GM21360 (cell line): ENCODE measurements at regions not wholly inside any gene's neighbourhood (a gene's known extent, or its start where the extent isn't known, plus 50 kb on each side); places are given as distances from the start of the nearest gene placed in this dataset.
"Not testable (repeated sequence)": the region's sequence is repeated elsewhere in the genome, so short reads cannot be mapped to it uniquely, and the experiment has no call there.

ENCODE experiments used
- ATAC-seq: cut with Tn5 transposase; IDR thresholded peaks from one replicate; pipeline ENCODE4 v1.9.1; 2021; ENCODE audit warnings: mild to moderate bottlenecking, moderate library complexity; ENCODE audit not compliant: unreplicated experiment

GRCh38 chr13:80522463-80522862 lies 181.5 kb upstream of the SPRY2 start:
- ATAC-seq = not testable (repeated sequence)

DNA sequence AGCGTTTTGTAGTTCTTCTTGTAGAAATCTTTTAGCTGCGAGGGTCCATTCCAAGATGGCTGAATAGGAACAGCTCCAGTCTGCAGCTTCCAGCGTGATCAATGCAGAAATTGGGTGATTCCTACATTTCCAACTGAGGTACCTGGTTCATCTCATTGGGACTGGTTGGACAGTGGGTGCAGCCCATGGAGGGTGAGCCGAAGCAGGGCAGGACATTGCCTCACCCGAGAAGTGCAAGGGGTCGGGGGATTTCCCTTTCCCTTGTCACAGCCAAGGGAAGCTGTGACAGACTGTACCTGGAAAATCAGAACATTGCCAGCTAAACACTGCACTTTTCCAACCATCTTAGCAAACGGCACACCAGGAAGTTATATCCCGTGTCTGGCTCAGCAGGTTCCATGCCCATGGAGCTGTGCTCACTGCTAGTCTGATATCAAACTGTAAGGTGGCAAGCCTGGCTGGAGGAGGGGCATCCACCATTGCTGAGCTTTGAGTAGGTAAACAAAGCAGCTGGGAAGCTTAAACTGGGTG lies 176.0 kb upstream of the SPRY2 start:
- ATAC-seq = no peak

GRCh38 chr13:80515296-80515695 lies 174.4 kb upstream of the SPRY2 start:
- ATAC-seq = no peak

GRCh38 chr13:80513196-80513595 lies 172.3 kb upstream of the SPRY2 start:
- ATAC-seq = no peak

DNA sequence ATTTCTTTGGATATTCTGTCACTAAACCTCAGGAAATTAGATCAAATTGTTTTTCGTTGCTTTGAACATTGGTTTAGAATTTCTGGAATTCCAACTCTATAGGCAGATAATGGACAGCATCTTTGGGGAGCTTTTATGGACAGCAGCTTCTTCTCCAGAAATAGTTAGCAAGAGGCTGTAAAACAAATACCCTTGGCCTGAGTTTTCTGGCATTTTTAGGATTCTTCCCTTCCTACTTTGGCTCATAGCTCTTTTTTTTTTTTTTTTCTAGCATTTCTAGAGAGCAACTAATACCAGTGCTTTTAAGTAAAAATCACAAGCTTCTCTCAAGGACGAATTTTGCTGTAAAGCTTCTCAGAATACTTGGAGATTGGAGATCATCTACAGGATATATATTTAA lies 169.8 kb upstream of the SPRY2 start:
- ATAC-seq = no peak

- no peak for ATAC-seq
These were observed 168.3 kb upstream of the SPRY2 start for GRCh38 chr13:80509264-80509663.

GRCh38 chr13:80508031-80508430 lies 167.1 kb upstream of the SPRY2 start:
- no peak for ATAC-seq

GRCh38 chr13:80504453-80504852 lies 163.5 kb upstream of the SPRY2 start:
- ATAC-seq = no peak

GRCh38 chr13:80502359-80502758 lies 161.4 kb upstream of the SPRY2 start:
- no peak for ATAC-seq

DNA sequence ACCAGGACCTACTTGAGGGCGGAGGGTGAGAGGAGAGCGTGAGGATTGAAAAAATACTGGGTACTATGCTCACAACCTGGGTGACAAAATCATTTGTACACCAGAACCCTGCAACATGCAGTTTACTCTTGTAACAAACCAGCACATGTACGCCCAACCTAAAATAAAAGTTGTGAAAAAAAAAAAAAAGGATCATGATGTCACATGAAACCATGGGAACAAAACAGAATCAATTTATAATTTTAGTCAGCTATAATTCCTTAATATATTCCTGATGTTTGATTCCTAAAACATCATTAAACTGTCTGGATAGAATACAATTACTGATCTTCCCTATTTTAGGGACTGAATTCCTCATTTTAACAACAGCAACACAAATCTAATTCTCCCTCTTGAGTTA lies 160.6 kb upstream of the SPRY2 start:
- ATAC-seq = no peak

DNA sequence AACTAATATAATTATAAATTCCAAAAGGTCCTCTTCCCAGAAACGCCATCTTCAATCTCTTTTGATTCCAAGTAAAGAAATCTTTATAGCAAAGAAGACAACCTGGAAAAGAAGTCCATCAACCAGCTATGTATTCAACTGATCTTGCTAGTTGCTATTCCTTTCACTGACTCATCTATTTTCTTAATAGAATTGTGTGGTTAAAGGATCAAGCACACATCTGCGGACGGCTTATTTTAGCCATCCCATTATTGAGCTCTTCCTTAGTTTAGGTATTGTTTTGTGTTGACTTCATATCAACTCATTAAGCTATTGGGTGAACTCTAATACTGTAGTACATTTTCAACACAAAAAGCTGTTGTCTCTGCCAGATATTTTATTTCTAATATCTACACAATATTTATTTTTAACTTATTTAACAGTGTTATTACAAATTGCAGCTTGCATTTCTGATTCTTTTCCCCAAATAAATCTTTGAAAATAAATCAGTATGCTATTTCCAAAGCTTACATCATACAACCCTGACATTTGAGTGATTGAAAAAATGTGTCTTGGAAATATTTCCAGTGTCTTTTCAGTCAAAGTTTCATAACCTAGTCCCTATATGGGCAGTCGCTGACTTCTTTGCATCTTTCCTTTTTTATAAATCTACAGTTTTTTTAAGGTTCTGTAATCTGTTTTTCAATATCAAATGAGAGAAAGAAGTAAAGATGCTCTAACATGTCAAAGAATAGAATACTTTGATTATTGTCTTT lies 158.8 kb upstream of the SPRY2 start:
- ATAC-seq = no peak

DNA sequence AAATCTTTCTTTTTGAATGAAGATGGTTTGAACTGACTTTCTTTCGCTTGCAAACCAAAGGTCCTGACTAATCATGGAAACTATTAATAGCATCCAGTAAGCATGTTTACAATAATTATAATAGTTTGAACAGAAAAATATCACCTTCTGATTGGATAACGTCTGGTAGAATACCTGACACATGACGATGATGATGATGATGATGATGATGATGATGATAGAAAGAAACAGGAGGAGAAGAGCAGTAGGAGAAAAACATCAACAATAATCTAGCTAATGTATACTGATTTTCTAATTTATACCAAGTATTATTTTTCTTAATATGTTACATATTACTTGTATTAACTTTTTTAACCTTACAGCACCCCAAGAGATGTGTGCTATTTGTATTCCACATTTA lies 157.5 kb upstream of the SPRY2 start:
- ATAC-seq = no peak

DNA sequence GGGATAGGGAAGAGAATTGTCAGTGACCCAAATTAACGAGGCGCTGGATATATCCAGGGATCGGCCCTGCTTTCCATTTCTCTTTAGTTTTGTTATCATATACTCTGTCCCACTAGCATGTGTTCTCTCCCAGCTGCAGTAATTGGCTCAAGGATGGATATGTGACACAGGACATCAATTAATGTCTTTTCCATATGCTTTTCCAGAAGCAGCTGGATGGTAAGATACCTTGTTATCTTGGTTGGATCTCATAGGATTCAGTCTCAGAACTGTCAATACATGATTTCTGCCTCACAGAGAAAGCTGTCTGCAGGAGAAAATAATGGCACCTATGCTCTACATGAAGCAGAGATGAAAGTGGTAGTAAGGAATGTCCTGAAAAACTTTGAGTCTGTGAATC lies 157.1 kb upstream of the SPRY2 start:
- ATAC-seq = no peak

- ATAC-seq = no peak
These were observed 156.5 kb upstream of the SPRY2 start for GRCh38 chr13:80497439-80497838.

GRCh38 chr13:80496721-80497397 lies 155.9 kb upstream of the SPRY2 start:
- ATAC-seq = no peak

GRCh38 chr13:80490491-80490943 lies 149.6 kb upstream of the SPRY2 start:
- ATAC-seq = not testable (repeated sequence)

DNA sequence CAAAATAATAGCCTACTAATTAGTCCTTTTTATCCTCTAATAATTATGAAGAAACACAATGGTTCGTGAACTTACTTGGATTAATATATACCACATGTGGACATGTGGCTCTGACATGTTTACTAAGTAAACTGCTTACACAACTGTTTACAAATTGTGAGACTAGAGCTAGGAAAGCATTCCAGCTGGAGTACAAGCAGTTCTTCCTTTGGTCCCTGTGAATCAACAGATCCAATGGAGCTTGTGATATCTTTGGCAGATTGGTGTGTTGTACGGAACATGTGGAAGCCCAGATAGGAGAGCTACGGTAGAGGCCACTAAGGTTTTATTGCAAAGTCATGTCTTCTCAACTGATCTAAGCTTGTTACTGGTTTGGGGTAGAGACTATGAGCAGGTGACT lies 145.5 kb upstream of the SPRY2 start:
- no peak for ATAC-seq

DNA sequence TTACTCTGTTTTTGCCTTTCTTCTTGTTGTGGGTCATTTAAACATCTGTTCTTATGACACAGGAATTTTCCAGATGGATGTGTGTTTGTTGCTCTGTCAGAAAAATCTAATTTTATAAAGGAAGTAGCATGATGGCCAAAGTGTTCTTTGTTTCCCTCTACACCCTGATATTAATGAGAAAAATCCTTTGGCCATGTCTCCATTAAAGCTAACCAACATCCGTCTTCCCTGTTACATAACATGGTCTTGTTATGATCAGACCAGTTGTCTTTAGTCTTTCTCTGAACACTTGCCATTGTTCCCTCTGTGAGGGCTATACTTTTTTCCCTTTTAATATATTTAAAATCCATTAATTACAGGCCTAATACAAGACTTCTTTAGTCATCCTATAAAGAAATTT lies 142.2 kb upstream of the SPRY2 start:
- no peak for ATAC-seq

GRCh38 chr13:80481588-80481987 lies 140.7 kb upstream of the SPRY2 start:
- ATAC-seq = no peak

- no peak for ATAC-seq
These were observed 136.9 kb upstream of the SPRY2 start for GRCh38 chr13:80477661-80478443.

GRCh38 chr13:80476953-80477352 lies 136.0 kb upstream of the SPRY2 start:
- no peak for ATAC-seq
